Caco-2 (cell line): ENCODE measurements at regions not wholly inside any gene's neighbourhood (a gene's known extent, or its start where the extent isn't known, plus 50 kb on each side); places are given as distances from the start of the nearest gene placed in this dataset.

Experiments used
- BruUV-seq: library from RNA; stranded (reverse); fragments of 400-500 nt; replicated peaks from 2 replicates; lab custom pipeline; 2021; lab: Mats Ljungman, UMichigan
- CTCF ChIA-PET: fragments of 300-600 bp; sonication (Branson Sonifier 250); formaldehyde crosslinking; loops from one replicate; lab custom pipeline; 2022; ENCODE audit warnings: antibody characterized with exemption; lab: Charles Lee
- POLR2A ChIA-PET: fragments of 300-600 bp; sonication (Branson Sonifier 250); formaldehyde crosslinking; loops from one replicate; lab custom pipeline; 2022; ENCODE audit warnings: antibody characterized with exemption; lab: Charles Lee
- DNase-seq, 2 experiments: peaks; one replicate each; pipeline versions ENCODE4 v3.0.0 to v3.0.0-alpha.2; 2020 to 2022
- H3K27me3 ChIP-seq: replicated peaks from 2 replicates; pipeline ENCODE4 v1.6.0; 2011; ENCODE audit warnings: low read length; ENCODE audit not compliant: control insufficient read depth, insufficient read depth
- H3K36me3 ChIP-seq: 2 replicates; pipeline ENCODE4 v1.5.1; 2011; ENCODE audit warnings: low read length; ENCODE audit not compliant: control insufficient read depth, insufficient read depth
- H3K4me1 ChIP-seq: fragments of 250-450 bp; sonication (Bioruptor Pico); 2 replicates; pipeline ENCODE4 v1.5.1; 2020; ENCODE audit warnings: mild to moderate bottlenecking
- H3K4me3 ChIP-seq: 2 replicates; pipeline ENCODE4 v1.5.1; 2011; ENCODE audit warnings: low read depth, mild to moderate bottlenecking, control low read depth, low read length
- H3K9me3 ChIP-seq: fragments of 250-450 bp; sonication (Bioruptor Pico); 2 replicates; pipeline ENCODE4 v1.5.1; 2020; ENCODE audit warnings: mild to moderate bottlenecking, moderate library complexity
- H3K27ac Mint-ChIP-seq: one replicate; pipeline ENCODE4 v1.8.0; 2022; ENCODE audit warnings: mixed read lengths; ENCODE audit not compliant: unreplicated experiment
- H3K27me3 Mint-ChIP-seq: one replicate; pipeline ENCODE4 v1.8.0; 2022; ENCODE audit warnings: mixed read lengths; ENCODE audit not compliant: insufficient read depth, unreplicated experiment
- H3K36me3 Mint-ChIP-seq: one replicate; pipeline ENCODE4 v1.8.0; 2022; ENCODE audit warnings: mild to moderate bottlenecking, mixed read lengths; ENCODE audit not compliant: insufficient read depth, unreplicated experiment
- H3K4me1 Mint-ChIP-seq: one replicate; pipeline ENCODE4 v1.8.0; 2022; ENCODE audit warnings: low read depth, mixed read lengths; ENCODE audit not compliant: unreplicated experiment
- H3K4me3 Mint-ChIP-seq: one replicate; pipeline ENCODE4 v1.8.0; 2022; ENCODE audit warnings: mild to moderate bottlenecking, moderate library complexity, mixed read lengths; ENCODE audit not compliant: unreplicated experiment
- H3K9me3 Mint-ChIP-seq: one replicate; pipeline ENCODE4 v1.8.0; 2022; ENCODE audit warnings: mixed read lengths; ENCODE audit not compliant: unreplicated experiment
- intact Hi-C: fragments of 100-400 bp; cut with micrococcal nuclease; formaldehyde crosslinking; loops from one replicate; pipeline ENCODE4 v1.10.0; 2022; ENCODE audit not compliant: unreplicated experiment
- TF ChIP-seq, protein P1 (sequence below), 2 experiments: fragments of 200-600 bp in 1 of 2; IDR thresholded peaks; 1 replicate in 1 of 2; 2 replicates in 1 of 2; pipeline versions ENCODE4 v1.5.1 to v1.8.0; 2011 to 2022; ENCODE audit warnings: antibody characterized with exemption in 1 of 2, control low read depth in 1 of 2, inconsistent platforms in 1 of 2, low read depth in 1 of 2, low read length in 1 of 2, mild to moderate bottlenecking in 1 of 2, moderate library complexity in 1 of 2; ENCODE audit not compliant: insufficient read depth in 1 of 2, severe bottlenecking in 1 of 2, unreplicated experiment in 1 of 2

DNA sequence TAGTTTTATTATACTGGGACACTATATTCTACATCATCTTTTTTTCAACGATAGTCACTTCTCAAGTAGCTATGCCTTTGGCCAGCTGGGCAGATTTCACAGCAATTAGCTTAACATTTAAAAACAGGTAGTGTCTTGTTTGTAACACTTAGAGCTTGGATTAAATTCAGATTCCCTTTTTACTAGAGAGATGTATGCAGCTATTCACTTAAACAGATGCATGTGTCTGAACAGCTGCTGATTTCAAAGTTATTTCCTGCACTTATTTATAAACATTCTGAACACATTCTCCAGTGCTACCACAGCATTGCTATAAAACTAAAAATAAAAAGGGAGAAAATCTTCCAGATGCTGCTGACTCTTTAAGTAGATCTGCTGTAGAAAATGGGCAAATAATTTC, 637.2 kb downstream of the POM121L12 start:
- H3K9me3 Mint-ChIP-seq = no peaks in the 10 kb centered on the region
- no peak overlapping the region for H3K4me3 Mint-ChIP-seq
- H3K36me3 Mint-ChIP-seq = no peaks in the 10 kb centered on the region
- no peaks in the 10 kb centered on the region for H3K4me1 Mint-ChIP-seq
- no peaks in the 10 kb centered on the region for H3K4me1 ChIP-seq
- no peaks in the 10 kb centered on the region for H3K36me3 ChIP-seq
- no peaks in the 10 kb centered on the region for H3K27me3 Mint-ChIP-seq
- ChIA-PET POLR2A (no interaction called here), CTCF (no interaction called here)
- no peak for DNase-seq
- intact Hi-C loops = no loop called here
- BruUV-seq = no TSS peak
- no peaks in the 10 kb centered on the region for H3K27me3 ChIP-seq
- TF ChIP-seq, protein P1, sequence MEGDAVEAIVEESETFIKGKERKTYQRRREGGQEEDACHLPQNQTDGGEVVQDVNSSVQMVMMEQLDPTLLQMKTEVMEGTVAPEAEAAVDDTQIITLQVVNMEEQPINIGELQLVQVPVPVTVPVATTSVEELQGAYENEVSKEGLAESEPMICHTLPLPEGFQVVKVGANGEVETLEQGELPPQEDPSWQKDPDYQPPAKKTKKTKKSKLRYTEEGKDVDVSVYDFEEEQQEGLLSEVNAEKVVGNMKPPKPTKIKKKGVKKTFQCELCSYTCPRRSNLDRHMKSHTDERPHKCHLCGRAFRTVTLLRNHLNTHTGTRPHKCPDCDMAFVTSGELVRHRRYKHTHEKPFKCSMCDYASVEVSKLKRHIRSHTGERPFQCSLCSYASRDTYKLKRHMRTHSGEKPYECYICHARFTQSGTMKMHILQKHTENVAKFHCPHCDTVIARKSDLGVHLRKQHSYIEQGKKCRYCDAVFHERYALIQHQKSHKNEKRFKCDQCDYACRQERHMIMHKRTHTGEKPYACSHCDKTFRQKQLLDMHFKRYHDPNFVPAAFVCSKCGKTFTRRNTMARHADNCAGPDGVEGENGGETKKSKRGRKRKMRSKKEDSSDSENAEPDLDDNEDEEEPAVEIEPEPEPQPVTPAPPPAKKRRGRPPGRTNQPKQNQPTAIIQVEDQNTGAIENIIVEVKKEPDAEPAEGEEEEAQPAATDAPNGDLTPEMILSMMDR (IDR thresholded peaks at IDR 0.05; ENCODE audit: insufficient read depth in 1 of 2, low read depth in 1 of 2, low read length in 1 of 2, severe bottlenecking in 1 of 2, unreplicated experiment in 1 of 2) = no peak
- H3K27ac Mint-ChIP-seq = no peak overlapping the region
- peaks cover 8% of the 10 kb centered on the region for H3K9me3 ChIP-seq
- H3K4me3 ChIP-seq = no peak overlapping the region

DNA sequence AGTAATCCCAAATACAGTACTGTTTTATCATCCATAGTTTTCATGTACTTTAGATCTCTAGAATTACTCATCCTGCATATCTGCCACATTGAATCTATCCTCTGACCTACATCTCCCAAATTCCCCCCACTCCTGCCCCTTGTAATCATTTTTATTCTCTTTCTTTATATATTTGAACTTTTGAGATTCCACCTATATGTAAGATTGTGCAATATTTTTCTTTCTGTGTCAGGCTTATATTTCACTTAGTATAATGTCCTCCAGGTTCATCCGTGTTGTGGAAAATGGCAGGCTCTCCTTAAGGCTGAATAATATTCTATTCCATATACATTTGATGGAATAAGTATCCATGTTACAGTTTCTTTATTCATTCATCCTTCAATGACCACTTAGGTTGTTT, 640.4 kb downstream of the POM121L12 start:
- Mint-ChIP-seq H3K27ac (no peak overlapping the region), H3K27me3 (peaks cover 5% of the 10 kb centered on the region), H3K4me3 (no peak overlapping the region), H3K9me3 (no peaks in the 10 kb centered on the region), H3K36me3 (no peaks in the 10 kb centered on the region), H3K4me1 (no peaks in the 10 kb centered on the region)
- no TSS peak for BruUV-seq
- no peaks in the 10 kb centered on the region for H3K9me3 ChIP-seq
- no peaks in the 10 kb centered on the region for H3K36me3 ChIP-seq
- POLR2A ChIA-PET = no interaction called here
- H3K4me1 ChIP-seq = no peaks in the 10 kb centered on the region
- TF ChIP-seq, protein P1 (IDR thresholded peaks at IDR 0.05; ENCODE audit: insufficient read depth in 1 of 2, low read depth in 1 of 2, low read length in 1 of 2, severe bottlenecking in 1 of 2, unreplicated experiment in 1 of 2) = no peak
- intact Hi-C loops = no loop called here
- DNase-seq = no peak
- CTCF ChIA-PET = no interaction called here
- H3K4me3 ChIP-seq = no peak overlapping the region
- no peaks in the 10 kb centered on the region for H3K27me3 ChIP-seq

DNA sequence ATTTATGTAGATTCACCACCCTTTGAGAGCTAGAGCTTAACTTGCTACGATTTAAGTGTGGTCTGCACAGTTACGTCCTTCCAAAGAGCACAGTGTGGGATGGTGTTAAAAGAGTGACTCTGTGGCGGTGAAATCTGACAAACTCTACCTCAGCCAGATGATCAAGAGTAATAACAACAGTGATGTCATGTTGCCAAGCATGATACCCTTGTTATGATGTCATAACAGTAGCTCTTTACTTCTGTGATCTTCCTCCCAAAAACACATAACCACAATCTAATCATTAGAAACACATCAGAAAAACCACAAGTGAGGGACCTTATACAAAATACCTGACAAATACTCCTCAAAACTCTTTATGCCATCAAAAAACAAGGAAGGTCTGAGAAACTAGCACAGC, 649.3 kb downstream of the POM121L12 start:
- no peak overlapping the region for H3K4me3 ChIP-seq
- no TSS peak for BruUV-seq
- no peak for DNase-seq
- intact Hi-C loops = no loop called here
- H3K27me3 ChIP-seq = no peaks in the 10 kb centered on the region
- TF ChIP-seq, protein P1 (IDR thresholded peaks at IDR 0.05; ENCODE audit: insufficient read depth in 1 of 2, low read depth in 1 of 2, low read length in 1 of 2, severe bottlenecking in 1 of 2, unreplicated experiment in 1 of 2) = no peak
- ChIA-PET POLR2A (no interaction called here), CTCF (no interaction called here)
- no peak overlapping the region for H3K27ac Mint-ChIP-seq
- H3K27me3 Mint-ChIP-seq = peaks cover 5% of the 10 kb centered on the region
- no peak overlapping the region for H3K4me3 Mint-ChIP-seq
- H3K4me1 ChIP-seq = no peaks in the 10 kb centered on the region
- H3K9me3 Mint-ChIP-seq = no peaks in the 10 kb centered on the region
- H3K4me1 Mint-ChIP-seq = no peaks in the 10 kb centered on the region
- H3K9me3 ChIP-seq = 0 out of 2 replicates have a peak, but pooled peaks cover 2% of the 10 kb centered on the region
- no peaks in the 10 kb centered on the region for H3K36me3 ChIP-seq
- H3K36me3 Mint-ChIP-seq = no peaks in the 10 kb centered on the region
